ENCODE measurements at regions not wholly inside any gene's neighbourhood (a gene's known extent, or its start where the extent isn't known, plus 50 kb on each side); places are given as distances from the start of the nearest gene placed in this dataset.
A peak's percentile ranks its signal among the peaks of the same experiment; 100 is the strongest.

- no peak for DNase-seq
Observed at GRCh38 chr1:198472997-198473396, 67.5 kb downstream of the ATP6V1G3 start.

- no peak for DNase-seq
Observed at GRCh38 chr1:198472119-198472518, 68.4 kb downstream of the ATP6V1G3 start.

GRCh38 chr1:198467907-198468306 lies 72.6 kb downstream of the ATP6V1G3 start:
- no peak for DNase-seq

- no peak for DNase-seq
Observed at GRCh38 chr1:198467342-198467741, 73.1 kb downstream of the ATP6V1G3 start.

GRCh38 chr1:198465201-198466144 lies 75.0 kb downstream of the ATP6V1G3 start:
- DNase-seq = peak; percentile 63

- DNase-seq = no peak
Observed at GRCh38 chr1:198463709-198464108, 76.8 kb downstream of the ATP6V1G3 start.

GRCh38 chr1:198462365-198463019 lies 78.0 kb downstream of the ATP6V1G3 start:
- DNase-seq = no peak

- DNase-seq = no peak
Observed at GRCh38 chr1:198455966-198456365, 84.5 kb downstream of the ATP6V1G3 start.

GRCh38 chr1:198449727-198450433 lies 90.6 kb downstream of the ATP6V1G3 start:
- DNase-seq = no peak

- no peak for DNase-seq
Observed at GRCh38 chr1:198449261-198449660, 91.2 kb downstream of the ATP6V1G3 start.

GRCh38 chr1:198447468-198447867 lies 93.0 kb downstream of the ATP6V1G3 start:
- DNase-seq = no peak

GRCh38 chr1:198445872-198446271 lies 94.6 kb downstream of the ATP6V1G3 start:
- no peak for DNase-seq

GRCh38 chr1:198444792-198445191 lies 95.7 kb downstream of the ATP6V1G3 start:
- no peak for DNase-seq

GRCh38 chr1:198443365-198444233 lies 96.9 kb downstream of the ATP6V1G3 start:
- DNase-seq = no peak

GRCh38 chr1:198440842-198441241 lies 99.6 kb downstream of the ATP6V1G3 start:
- DNase-seq = no peak

- DNase-seq = no peak
Observed at GRCh38 chr1:198437332-198437731, 103.1 kb downstream of the ATP6V1G3 start.

GRCh38 chr1:198436276-198436675 lies 104.2 kb downstream of the ATP6V1G3 start:
- no peak for DNase-seq

- DNase-seq = no peak
Observed at GRCh38 chr1:198435056-198435455, 105.4 kb downstream of the ATP6V1G3 start.

- no peak for DNase-seq
Observed at GRCh38 chr1:198424441-198424840, 116.0 kb downstream of the ATP6V1G3 start.

GRCh38 chr1:198423673-198424072 lies 116.8 kb downstream of the ATP6V1G3 start:
- no peak for DNase-seq

GRCh38 chr1:198417039-198417438 lies 123.4 kb downstream of the ATP6V1G3 start:
- no peak for DNase-seq

- no peak for DNase-seq
Observed at GRCh38 chr1:198416296-198416695, 124.2 kb downstream of the ATP6V1G3 start.
